T1000 (cell line): ENCODE measurements at regions not wholly inside any gene's neighbourhood (a gene's known extent, or its start where the extent isn't known, plus 50 kb on each side); places are given as distances from the start of the nearest gene placed in this dataset.

Experiments
- DNase-seq: peaks from one replicate; lab custom pipeline; 2025; ENCODE audit warnings: mixed read lengths; lab: John Stamatoyannopoulos, UW

DNA sequence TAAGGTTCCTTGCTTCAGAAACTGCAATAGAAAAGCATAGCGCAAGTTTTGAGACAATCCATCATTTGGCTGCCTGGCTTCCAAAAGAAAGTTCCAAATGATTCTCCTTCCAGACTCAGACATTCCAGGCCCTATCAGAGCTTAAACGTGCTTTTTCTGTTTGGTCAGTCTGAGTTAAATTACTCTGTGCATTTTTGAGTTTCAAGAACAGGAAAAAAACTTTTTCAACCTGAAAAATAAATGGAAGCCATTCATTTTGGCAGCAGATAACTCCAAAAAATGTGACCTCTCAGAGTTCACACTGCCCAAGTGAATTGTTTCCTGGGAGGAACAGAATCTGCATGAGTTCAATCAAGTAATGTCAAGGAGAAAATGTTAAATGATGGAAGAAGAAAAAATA, 354.2 kb downstream of the CXCL12 start:
- no peak for DNase-seq

DNA sequence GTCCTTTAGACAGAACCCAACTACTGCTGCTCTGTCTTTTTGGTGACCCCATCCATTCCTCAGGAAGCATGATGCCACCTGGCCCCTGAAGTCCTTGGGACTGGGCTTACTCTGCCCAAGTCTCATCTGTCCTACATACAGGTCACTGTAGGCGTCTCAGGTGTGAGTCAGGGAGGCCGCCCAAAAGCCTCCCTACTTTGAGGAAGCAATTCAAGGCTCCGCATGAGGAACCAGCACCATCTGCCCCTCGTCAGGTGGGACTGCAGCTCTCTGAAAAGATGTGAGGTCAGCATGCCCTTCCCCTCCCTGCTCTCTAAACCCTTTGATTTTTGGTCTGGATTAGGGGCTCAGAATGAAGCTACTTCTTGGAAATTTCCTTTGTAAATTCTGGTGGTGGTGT, 354.8 kb downstream of the CXCL12 start:
- no peak for DNase-seq

DNA sequence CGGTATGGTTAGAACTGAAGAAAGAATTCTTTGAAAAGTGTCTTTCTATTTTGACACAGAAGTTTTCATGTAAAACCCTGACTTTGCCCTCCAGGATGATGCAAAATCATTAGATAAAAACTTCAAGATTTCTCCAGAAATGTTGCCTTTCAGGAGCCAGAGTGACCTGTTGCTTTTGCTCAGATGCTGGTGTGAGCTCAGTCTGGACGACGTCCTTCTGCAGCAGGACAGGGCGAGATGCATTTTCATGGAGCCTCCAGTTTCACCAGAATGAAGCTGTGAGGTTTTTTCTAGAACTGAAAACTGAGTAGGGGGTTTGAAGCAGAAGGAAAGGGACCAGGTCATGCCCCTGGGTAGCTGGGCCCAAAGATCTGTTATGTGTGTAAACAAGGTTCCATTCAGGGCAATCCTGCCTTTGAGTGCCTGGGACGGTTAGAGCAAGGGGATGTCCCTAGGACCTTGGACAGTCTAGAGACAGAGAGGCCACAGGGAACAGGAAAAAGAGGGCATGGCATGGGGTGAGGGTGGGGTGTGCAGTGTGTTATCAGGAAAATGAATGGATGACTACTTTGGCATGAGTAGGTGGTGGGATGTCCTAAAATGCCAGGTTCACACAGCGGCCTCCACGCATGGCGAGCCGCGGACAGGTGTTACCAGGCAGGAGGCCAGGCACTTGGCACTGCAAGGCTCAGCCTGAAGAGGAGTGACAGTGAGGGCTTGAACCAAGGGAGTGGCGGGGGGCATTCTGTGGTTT, 356.3 kb downstream of the CXCL12 start:
- no peak for DNase-seq

DNA sequence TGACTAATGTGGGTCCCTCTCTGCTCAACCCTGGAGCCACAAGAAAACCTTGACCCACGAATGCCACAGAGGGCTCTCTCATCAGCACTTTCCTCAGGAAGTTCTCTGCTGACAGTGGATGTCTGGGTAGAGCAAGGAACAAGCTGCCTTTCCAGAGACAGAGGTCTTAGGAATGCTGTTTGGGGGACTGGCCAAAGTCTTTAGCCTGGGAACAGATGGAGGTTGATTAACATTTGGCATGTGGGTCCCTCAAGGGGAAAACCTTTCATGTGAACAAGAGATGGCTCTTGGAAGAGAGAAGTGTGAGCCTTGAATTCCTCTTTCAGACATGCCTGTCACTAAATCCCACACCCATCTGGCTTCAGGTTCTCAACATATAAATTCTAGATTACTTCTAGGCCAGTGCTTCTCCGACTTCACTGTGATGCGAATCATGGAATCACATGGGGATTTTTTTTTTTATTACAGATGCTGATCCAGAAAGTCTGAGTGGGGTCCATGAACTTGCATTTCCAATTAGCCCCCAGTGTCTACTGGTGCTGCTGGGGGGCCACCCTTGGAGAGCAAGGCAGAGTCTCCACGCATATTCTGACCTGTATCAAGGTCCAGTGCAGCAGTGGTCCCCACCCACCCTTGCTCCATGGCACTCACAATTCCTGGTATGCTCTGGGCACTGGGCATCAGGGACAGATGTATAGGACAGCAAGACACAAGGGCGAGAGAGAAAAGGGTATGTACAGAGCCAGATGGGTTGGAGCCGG, 360.4 kb downstream of the CXCL12 start:
- DNase-seq, result no peak

DNA sequence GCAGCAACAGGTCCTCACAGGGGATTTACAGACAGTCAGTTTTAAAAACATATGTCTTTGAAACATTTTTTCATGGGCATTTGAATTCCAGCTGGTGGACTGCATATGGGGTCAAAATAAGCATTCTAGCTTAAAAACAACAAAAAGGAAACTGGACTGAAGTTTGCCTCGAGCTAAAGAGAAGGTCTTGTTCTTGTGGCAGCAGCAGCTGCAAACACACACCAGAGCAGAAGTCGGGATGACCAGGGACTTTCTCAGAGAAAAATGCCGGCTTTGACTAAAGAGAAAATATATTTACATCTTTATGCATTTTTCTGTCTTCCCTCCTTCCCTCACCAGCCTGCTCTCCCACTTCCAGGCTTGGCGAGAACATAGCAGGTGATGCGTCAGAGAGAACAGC, 361.4 kb downstream of the CXCL12 start:
- DNase-seq, result no peak

DNA sequence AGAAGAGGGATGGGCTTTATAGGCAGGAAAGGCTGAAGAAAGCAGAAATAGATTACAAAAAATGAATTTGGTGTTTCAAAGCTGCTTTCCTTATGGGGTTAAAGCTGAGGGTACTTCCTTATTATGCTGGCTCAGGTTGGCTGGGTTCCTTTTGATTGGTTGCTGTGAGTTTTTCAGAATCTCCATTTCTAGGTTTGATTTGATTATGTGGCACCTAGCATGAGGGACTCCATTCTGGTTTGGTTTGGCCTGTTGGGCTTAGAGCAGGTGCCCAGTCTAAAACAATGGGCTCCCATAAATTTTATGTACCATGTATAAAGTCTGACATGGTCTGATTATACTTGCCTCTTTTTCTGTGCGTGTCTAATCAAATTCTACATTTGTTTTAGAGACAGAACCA, 362.7 kb downstream of the CXCL12 start:
- no peak for DNase-seq

DNA sequence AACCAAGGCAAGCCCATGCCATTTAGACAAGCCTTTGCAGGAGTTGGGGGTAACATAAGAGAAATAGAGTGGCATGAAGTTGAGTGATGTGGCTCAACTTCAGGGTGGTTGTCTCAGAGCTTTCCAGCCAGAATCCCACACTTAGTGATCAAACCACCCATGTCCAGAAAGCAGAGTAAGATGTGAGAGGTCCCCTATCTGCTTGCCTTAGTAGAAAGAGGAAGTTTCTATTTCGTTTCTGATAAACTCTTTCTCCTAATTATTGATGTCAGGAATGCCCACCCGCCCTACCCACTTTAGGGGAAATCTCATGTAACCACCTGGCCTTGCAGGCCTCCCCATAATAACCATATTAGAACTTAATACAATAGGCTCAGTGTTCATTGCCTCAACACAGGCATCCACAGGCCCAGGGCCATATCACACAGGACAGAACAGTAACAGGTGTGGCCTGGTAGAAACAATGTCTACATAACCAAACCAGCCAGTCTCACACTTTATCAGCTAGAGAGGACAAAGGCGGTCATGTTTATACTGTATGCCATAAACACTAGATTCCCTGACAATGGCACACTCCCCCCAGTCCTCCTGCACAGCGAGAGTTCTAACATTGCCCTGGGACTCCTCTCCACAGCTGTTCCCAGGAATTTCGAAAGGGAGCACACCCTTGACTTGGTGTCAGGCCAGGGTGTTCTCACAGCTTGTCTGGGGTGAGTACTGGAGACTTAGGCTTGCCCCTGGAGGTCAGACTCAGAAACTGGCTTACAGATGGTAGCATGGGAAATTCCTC, 364.4 kb downstream of the CXCL12 start:
- DNase-seq, result no peak

DNA sequence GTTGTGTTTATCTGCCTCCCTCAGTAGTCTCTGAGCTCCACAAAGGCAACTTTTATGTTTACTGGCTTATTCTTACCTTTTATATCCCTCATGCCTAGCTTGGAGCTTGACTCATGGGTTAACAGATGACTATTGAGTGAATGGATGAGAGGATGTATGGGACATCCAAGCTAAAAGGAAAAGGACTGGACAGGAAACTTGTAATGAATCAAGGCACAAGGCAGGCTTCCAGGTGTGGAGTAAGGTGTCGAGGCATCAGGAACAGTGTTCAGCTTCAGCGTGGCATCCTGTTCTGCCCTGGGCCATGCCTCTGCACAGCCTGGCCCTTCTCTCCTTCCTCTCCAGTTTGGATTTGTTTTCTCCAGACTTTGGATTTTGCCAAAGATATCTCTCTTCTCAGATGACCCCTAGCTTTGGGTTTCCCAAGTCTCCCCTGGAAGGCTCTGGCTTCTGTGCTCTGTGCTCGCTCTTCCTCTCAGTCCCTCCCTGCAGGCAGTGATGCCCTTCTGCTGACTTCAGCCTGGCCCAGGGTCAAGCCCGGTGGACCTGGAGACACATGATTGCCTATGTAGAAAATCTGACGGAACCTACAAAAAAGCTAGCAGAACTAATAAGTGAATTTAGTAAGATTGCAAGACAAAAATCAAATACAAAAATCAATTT, 367.3 kb downstream of the CXCL12 start:
- no peak for DNase-seq

DNA sequence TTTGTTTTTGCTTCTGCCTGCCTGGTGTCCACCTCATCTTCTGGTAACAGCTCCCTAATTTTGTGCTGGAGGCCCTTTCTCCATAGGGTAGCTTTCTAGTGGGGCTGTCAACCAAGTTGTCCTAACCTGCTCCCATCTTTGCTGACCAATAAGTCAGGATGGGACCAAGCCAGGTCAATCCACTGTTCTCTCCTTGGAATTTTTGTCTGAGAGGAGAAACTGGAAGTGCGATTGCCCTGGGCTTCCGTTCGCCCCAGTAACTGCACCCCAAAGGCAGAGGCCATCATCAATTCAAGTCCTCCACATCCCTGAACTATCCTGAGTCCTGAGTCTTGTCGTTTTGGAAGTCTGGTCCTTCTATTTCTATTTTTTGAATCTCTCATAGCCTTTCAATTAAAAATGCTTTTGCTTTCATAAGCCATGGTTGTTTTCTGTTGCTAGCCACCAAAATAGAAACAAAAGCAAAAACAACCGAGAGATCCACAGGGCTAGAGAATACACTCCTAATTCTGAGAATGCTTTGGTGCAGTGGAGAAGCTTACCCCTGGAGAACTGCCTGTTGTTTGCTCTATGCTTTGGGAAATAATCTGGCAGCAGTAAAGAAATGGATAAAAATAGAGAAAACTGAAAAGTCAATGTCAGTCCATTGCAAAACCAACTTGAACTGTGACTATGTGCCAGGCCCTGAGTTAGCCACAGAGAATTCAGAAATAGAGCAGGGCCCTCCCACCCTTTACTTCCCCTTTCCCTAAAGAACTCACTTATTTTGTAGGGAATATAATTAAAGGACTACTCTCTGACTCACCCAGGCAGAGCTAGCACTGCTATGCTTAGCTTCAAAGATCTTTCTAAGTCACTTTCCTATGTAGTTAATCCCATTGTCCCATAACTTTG, 368.1 kb downstream of the CXCL12 start:
- no peak for DNase-seq

DNA sequence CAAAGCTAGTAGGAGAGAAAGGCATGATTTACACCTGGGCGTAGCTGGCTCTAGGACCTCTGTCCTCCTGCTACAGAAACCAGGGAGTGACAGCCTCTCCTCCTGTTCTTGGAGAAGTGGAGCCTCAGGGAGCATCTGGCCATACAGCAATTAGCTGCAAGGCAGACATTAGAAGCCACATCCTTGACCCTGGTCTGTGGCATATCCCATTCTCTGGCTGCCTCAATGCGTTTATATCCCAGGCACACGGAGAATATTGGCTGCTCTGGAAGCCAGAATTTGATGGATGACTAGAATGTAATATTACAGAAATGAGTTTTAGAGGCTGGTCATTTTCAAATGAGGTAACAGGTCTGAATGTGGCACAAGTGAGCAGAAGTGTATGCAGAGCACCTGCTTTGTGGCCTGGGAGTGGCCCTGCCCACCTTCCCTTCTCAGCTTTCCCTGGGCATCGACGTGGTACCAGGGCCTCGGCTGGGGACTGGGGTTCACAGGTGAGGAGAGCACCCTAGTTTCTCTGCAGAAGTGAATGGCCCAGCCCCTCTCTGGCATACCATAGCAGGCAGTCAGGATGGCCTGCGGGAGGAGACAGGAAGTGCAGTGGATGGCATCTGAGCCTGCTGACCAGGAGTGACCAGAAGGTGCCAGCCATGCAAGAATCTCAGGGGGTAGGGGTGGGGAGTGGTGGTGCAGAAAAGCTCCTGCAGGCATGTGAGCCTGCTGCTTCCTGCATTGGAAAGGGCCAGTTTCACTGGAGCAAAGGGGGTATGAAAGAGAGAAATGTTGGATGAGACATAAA, 367.2 kb upstream of the ZNF32 start:
- DNase-seq, result no peak

DNA sequence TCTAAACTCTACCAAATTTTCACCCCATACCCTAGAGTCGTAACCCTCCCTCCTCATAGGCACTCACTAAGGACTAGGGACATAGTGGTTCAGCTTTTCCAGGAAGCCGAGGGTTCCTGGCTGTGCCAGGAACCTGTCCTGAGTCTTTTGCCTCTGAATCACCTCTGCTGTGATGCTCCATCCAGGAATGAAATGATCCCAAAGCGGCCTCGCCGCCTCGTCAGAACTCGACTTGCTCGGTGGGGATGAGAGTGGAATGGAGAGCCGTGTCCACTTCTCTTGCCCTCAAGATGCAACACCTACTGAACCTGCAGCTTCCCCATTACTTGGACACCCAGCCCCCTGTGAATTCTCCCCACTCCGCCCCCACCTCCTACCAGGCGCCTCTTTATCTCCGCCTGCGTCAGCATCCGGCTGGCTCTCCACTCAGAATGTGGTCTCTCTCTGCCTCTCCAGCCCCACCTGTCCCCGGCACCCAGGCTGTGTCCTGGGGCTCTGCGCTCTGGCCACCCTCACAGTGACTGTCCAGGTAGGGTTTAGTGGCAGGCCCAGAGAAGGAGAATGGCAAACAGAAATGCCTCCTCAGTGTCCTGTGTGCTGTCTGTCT, 366.1 kb upstream of the ZNF32 start:
- DNase-seq, result no peak

DNA sequence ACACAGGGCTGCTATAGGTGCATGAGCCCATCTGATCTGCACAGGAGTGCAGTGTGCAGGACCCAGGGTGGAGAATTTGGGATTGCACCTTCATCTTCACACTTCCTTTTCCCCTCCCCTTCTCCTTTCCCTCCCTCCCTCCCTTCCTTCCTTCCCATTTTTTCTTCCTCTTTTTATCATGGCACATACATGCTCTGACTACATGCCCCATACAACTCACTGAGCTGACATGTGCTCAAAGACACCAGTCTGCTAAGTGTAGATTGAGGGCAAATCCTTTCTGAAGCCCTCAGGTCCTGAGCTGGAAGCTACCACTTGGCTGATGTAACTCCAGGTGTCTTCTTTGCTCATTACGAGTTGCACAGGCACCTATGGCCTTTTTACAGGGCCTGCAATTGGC, 365.3 kb upstream of the ZNF32 start:
- no peak for DNase-seq

DNA sequence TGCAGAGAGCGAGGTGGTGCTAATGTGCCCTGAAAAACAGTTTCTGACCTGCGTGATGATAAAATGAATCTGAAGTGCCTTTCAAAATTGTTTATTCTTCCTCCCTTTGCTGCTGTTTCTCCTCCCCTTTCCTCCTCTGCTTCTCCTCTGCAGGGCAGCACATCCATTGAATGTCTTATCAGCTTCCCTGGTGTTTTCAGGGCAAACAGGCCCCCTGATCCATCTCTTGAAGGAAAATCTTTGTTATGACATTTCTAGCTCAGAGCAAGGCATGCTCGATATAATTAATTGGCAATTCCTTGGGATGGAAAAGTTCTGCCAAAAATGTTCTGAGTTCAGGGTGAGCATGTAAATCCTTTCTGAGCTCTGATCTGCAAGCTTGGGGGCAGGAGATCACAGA, 364.2 kb upstream of the ZNF32 start:
- DNase-seq, result no peak

DNA sequence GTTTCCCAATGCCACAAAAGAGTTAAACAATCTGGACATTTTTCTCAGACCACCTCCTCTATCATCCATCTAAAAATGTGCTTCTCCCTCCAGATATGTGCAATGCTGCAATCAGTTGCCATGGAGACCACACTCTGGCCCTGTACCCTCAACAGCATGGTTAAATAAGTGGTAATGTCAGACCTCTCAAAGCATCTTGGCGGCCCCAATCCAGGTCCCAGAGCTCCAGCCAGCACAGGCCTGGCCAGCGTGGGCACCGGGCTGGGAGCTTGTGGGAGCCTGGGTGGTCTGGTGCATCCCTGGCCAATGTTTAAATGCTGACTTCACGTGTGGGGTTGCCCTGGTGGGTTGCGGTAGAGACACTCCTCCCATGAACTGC, 362.9 kb upstream of the ZNF32 start:
- DNase-seq, result no peak

DNA sequence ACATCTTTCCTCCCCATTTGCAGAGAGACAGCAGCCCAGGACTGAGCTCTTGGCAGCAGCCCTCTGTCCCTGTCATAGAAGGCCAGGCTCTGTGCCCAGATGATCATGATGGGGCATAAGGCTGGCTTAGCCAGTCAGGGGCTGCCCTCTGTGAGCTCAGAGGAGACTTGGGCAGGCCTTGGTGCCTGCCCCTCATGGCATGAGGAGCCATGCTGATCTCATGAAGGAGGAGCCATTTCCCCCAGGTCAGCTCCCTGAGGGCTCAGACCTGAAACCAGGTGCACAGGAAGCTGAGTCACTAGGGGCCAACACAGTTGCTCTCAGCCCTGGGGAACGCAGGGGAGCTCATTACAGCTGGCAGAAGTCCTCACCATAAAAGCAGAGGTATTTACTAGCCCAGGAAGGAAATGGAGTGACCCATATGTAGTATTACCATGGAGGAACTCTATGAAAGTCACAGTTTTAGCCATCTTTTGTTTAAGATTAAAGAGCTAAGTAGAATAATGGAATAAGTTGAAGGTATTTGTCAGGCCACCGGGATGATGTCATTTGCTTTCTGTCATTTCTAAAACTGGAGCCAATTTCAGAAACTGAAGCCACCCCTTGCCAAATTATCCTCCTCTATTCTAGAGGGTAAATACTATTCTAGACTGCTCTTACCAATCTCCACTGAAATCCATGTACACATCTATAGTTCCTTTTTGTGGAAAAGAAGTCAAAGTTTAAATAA, 362.4 kb upstream of the ZNF32 start:
- no peak for DNase-seq

DNA sequence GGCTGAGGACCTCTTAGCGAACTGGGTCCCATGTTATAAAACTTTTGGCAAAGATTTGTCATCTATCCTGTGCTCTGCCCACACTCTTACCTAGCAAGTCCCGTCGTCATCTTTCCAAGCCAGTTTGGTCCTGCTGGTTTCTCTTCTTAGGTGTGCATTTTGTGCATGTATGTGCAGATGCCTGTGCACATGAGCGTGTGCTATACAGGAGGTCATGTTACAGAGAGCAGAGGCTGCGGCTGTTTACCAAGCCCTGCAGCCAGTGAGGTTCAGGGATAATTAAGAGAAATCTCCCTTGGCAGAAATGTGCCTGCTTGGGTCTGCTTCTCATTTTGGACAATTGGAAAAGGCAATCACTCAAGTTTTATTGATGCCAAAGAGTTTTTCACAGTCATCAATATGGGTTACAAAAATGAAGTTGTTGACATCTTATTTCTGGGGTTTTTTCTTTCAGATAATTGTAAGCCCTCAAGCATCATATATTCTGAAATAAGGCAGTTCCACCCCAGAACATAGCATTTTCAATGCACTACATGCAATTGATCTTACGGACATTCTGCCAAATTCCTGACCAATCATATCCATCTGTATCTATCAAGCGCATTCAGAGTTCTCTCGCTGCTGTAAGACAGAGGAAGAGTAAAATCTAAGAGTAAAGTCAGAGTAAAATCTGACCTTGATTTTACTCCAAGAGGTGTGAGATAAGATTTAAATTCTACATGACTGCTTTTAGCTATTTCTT, 361.4 kb upstream of the ZNF32 start:
- DNase-seq, result no peak

DNA sequence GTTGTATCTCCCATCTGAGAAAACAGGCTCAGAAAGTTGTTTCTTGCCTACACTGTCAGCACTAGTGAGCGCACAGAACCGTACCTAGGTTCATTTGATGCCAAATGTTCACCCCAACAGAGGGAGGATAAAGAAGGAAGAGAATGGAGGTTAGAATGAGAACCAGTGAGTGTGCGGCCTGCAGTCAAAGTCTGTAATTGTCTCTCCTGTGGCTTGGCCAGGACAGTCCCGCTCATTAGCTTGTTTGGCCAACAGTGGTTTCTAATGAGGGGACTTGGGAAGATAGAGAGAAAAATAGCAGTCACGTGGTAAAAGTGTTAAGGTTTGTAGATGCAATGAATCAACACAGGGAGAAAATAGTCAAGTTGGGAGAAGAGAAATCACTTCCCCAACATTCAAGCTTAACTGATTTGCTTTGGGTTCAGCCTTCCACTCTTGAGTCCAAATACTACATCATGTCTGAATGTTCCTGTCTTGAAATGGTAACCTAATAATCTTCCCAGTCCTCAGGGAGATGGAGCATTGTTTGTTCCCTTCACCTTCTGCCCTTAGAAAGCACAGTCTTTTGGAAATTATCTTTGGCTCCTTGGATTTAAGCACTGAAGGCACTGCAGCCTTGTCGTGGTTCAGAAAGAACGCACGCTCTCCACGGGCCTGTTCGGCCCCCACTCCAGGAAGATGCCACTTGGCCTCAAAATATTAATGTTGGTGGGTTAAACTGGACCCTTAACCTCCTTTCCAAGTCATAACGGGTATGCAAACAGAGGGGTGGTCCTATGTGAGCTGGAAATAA, 360.4 kb upstream of the ZNF32 start:
- no peak for DNase-seq
